Neural cell (in vitro differentiated cells): ENCODE measurements at regions not wholly inside any gene's neighbourhood (a gene's known extent, or its start where the extent isn't known, plus 50 kb on each side); places are given as distances from the start of the nearest gene placed in this dataset.
"Not testable (repeated sequence)": the region's sequence is repeated elsewhere in the genome, so short reads cannot be mapped to it uniquely, and the experiment has no call there.

Experiments used
- H2AFZ ChIP-seq: fragments of 200-600, 300-800 bp; sonication (generic), shearing (Covaris generic); 2 replicates; pipeline ENCODE4 v1.6.0; 2014; ENCODE audit warnings: low read depth, mild to moderate bottlenecking, antibody characterized with exemption, low read length, moderate library complexity
- H3F3A ChIP-seq: fragments of 200-600 bp; shearing (Covaris generic); 2 replicates; pipeline ENCODE4 v1.6.1; 2016; ENCODE audit warnings: mild to moderate bottlenecking, moderate library complexity, mixed read lengths, antibody characterized with exemption, low read length; ENCODE audit not compliant: insufficient read depth, poor library complexity, severe bottlenecking
- H3K27ac ChIP-seq: fragments of 200-600, 300-800 bp; sonication (generic), shearing (Covaris generic); 2 replicates; pipeline ENCODE4 v1.5.1; 2014; ENCODE audit warnings: mild to moderate bottlenecking, low read length, moderate library complexity
- H3K27me3 ChIP-seq: fragments of 300-800, 200-600 bp; sonication (generic), shearing (Covaris generic); 2 replicates; pipeline ENCODE4 v1.6.0; 2014; ENCODE audit warnings: mild to moderate bottlenecking, low read depth, low read length, moderate library complexity; ENCODE audit not compliant: insufficient read depth
- H3K36me3 ChIP-seq: fragments of 300-800, 200-600 bp; sonication (generic), shearing (Covaris generic); 2 replicates; pipeline ENCODE4 v1.5.1; 2014; ENCODE audit warnings: mild to moderate bottlenecking, antibody characterized with exemption, low read length, moderate library complexity; ENCODE audit not compliant: insufficient read depth
- H3K4me2 ChIP-seq: fragments of 300-800, 200-600 bp; sonication (generic), shearing (Covaris generic); 2 replicates; pipeline ENCODE4 v1.6.0; 2014; ENCODE audit warnings: mild to moderate bottlenecking, low read length
- H3K4me3 ChIP-seq: fragments of 300-800, 200-600 bp; sonication (generic), shearing (Covaris generic); 2 replicates; pipeline ENCODE4 v1.5.1; 2014; ENCODE audit warnings: mild to moderate bottlenecking, low read length, moderate library complexity
- H3K79me2 ChIP-seq: fragments of 200-600 bp; shearing (Covaris generic); replicated peaks from 2 replicates; pipeline ENCODE4 v1.6.0; 2014; ENCODE audit warnings: mild to moderate bottlenecking, low read length, moderate library complexity; ENCODE audit not compliant: insufficient read depth
- H3K9ac ChIP-seq: fragments of 300-800, 200-600 bp; sonication (generic), shearing (Covaris generic); 2 replicates; pipeline ENCODE4 v1.6.1; 2016; ENCODE audit warnings: mild to moderate bottlenecking, low read length, mixed read lengths
- H3K9me2 ChIP-seq: fragments of 200-600 bp; shearing (Covaris generic); 2 replicates; pipeline ENCODE4 v1.6.1; 2016; ENCODE audit warnings: mild to moderate bottlenecking, low read length, mixed read lengths; ENCODE audit not compliant: insufficient read depth
- H3K9me3 ChIP-seq: fragments of 200-600, 300-800 bp; sonication (generic), shearing (Covaris generic); 2 replicates; pipeline ENCODE4 v1.6.1; 2016; ENCODE audit warnings: mild to moderate bottlenecking, mixed run types, low read length, moderate library complexity, mixed read lengths
- H4K20me1 ChIP-seq: fragments of 200-600 bp; shearing (Covaris generic); 2 replicates; pipeline ENCODE4 v1.6.1; 2016; ENCODE audit warnings: mild to moderate bottlenecking, mixed run types; ENCODE audit not compliant: insufficient read depth

GRCh38 chr7:73148570-73148969, 62.7 kb upstream of the SPDYE9 start:
- not testable (repeated sequence) for H3K79me2 ChIP-seq, H3K4me2 ChIP-seq, H3K27me3 ChIP-seq, H3K9ac ChIP-seq, H3K4me3 ChIP-seq, H3F3A ChIP-seq, H4K20me1 ChIP-seq, H3K9me3 ChIP-seq, H3K36me3 ChIP-seq, H3K9me2 ChIP-seq, H3K27ac ChIP-seq, H2AFZ ChIP-seq

- not testable (repeated sequence) for H3K9ac ChIP-seq, H3K27ac ChIP-seq, H3K79me2 ChIP-seq, H3K9me2 ChIP-seq, H3K4me2 ChIP-seq, H3K9me3 ChIP-seq, H2AFZ ChIP-seq, H3F3A ChIP-seq, H3K36me3 ChIP-seq, H4K20me1 ChIP-seq, H3K27me3 ChIP-seq, H3K4me3 ChIP-seq
Measured at GRCh38 chr7:73147681-73148080, 61.8 kb upstream of the SPDYE9 start.

- not testable (repeated sequence) for H3K4me3 ChIP-seq, H3K9me2 ChIP-seq, H3K36me3 ChIP-seq, H3K27ac ChIP-seq, H3K79me2 ChIP-seq, H3K9ac ChIP-seq, H4K20me1 ChIP-seq, H3K4me2 ChIP-seq, H3K27me3 ChIP-seq, H3K9me3 ChIP-seq, H3F3A ChIP-seq, H2AFZ ChIP-seq
Measured at GRCh38 chr7:73143993-73144392, 58.2 kb upstream of the SPDYE9 start.

- not testable (repeated sequence) for H3K27ac ChIP-seq, H3K9me2 ChIP-seq, H3K36me3 ChIP-seq, H3K4me3 ChIP-seq, H4K20me1 ChIP-seq, H3K4me2 ChIP-seq, H3K9ac ChIP-seq, H2AFZ ChIP-seq, H3K79me2 ChIP-seq, H3K9me3 ChIP-seq, H3K27me3 ChIP-seq, H3F3A ChIP-seq
Measured at GRCh38 chr7:73137922-73138321, 52.1 kb upstream of the SPDYE9 start.
